Stimulated activated CD4-positive, alpha-beta T cell treated with anti-CD3 and anti-CD28 coated beads, TNF-alpha, amount 100 ng/mL, for 48 hours (primary cell): ENCODE measurements at regions not wholly inside any gene's neighbourhood (a gene's known extent, or its start where the extent isn't known, plus 50 kb on each side); places are given as distances from the start of the nearest gene placed in this dataset.

Experiments used
- DNase-seq, 3 donors: peaks; one replicate each; pipeline ENCODE4 v3.0.0-alpha.2; 2020; ENCODE audit warnings: low read depth in 3 of 3

GRCh38 chr17:73953206-73954033, 250.1 kb upstream of the RPL38 start:
- no peak for DNase-seq

GRCh38 chr17:73954951-73955350, 248.5 kb upstream of the RPL38 start:
- DNase-seq, result no peak

- DNase-seq, result no peak
Measured at GRCh38 chr17:73955616-73956015, 247.9 kb upstream of the RPL38 start.

GRCh38 chr17:73956169-73956568, 247.3 kb upstream of the RPL38 start:
- no peak for DNase-seq

GRCh38 chr17:73956595-73957465, 246.6 kb upstream of the RPL38 start:
- peak; percentile 14 to 46 (median 16) for DNase-seq

- no peak for DNase-seq
Measured at GRCh38 chr17:73957564-73957963, 245.9 kb upstream of the RPL38 start.

GRCh38 chr17:73958453-73958852, 245.0 kb upstream of the RPL38 start:
- DNase-seq, result no peak

- no peak for DNase-seq
Measured at GRCh38 chr17:73960469-73960868, 243.0 kb upstream of the RPL38 start.

GRCh38 chr17:73962308-73962707, 241.2 kb upstream of the RPL38 start:
- no peak for DNase-seq

GRCh38 chr17:73968680-73969079, 234.8 kb upstream of the RPL38 start:
- no peak for DNase-seq

- DNase-seq, result no peak
Measured at GRCh38 chr17:73969956-73970355, 233.5 kb upstream of the RPL38 start.

GRCh38 chr17:73971127-73971526, 232.4 kb upstream of the RPL38 start:
- no peak for DNase-seq

GRCh38 chr17:73972056-73972455, 231.4 kb upstream of the RPL38 start:
- no peak for DNase-seq

GRCh38 chr17:73972901-73973300, 230.6 kb upstream of the RPL38 start:
- no peak for DNase-seq

- DNase-seq, result no peak
Measured at GRCh38 chr17:73973586-73974409, 229.7 kb upstream of the RPL38 start.

GRCh38 chr17:73974536-73974935, 228.9 kb upstream of the RPL38 start:
- DNase-seq, result no peak

GRCh38 chr17:73976147-73976546, 227.3 kb upstream of the RPL38 start:
- DNase-seq, result no peak

GRCh38 chr17:73976676-73977521, 226.6 kb upstream of the RPL38 start:
- DNase-seq, result no peak

- DNase-seq, result no peak
Measured at GRCh38 chr17:73980517-73980916, 223.0 kb upstream of the RPL38 start.

- DNase-seq, result no peak
Measured at GRCh38 chr17:73982871-73983270, 220.6 kb upstream of the RPL38 start.
